T-helper 17 cell (primary cell): ENCODE measurements at regions not wholly inside any gene's neighbourhood (a gene's known extent, or its start where the extent isn't known, plus 50 kb on each side); places are given as distances from the start of the nearest gene placed in this dataset.

Source experiments
- ATAC-seq: fragments of 150-1000 bp; cut with Tn5 transposase; 2 replicates; pipeline ENCODE4 v1.10.0; 2021; ENCODE audit warnings: mild to moderate bottlenecking, moderate library complexity
- DNase-seq, 3 donors: peaks; one replicate each; pipeline versions ENCODE4 v3.0.0 to v3.0.0-alpha.2; 2020 to 2021
- H3K9me3 ChIP-seq: one replicate; pipeline ENCODE4 v1.7.0; 2013; ENCODE audit warnings: low read length, mild to moderate bottlenecking; ENCODE audit not compliant: control insufficient read depth, poor library complexity, severe bottlenecking
- H3K27ac Mint-ChIP-seq: one replicate; pipeline ENCODE4 v1.8.0; 2022; ENCODE audit warnings: mild to moderate bottlenecking, moderate library complexity, mixed read lengths
- H3K27me3 Mint-ChIP-seq: one replicate; pipeline ENCODE4 v1.8.0; 2022; ENCODE audit warnings: mixed read lengths
- H3K36me3 Mint-ChIP-seq: one replicate; pipeline ENCODE4 v1.8.0; 2022; ENCODE audit warnings: low read depth, mixed read lengths
- H3K4me1 Mint-ChIP-seq: one replicate; pipeline ENCODE4 v1.8.0; 2022; ENCODE audit warnings: mild to moderate bottlenecking, mixed read lengths
- H3K4me3 Mint-ChIP-seq: one replicate; pipeline ENCODE4 v1.8.0; 2022; ENCODE audit warnings: mild to moderate bottlenecking, moderate library complexity, mixed read lengths

DNA sequence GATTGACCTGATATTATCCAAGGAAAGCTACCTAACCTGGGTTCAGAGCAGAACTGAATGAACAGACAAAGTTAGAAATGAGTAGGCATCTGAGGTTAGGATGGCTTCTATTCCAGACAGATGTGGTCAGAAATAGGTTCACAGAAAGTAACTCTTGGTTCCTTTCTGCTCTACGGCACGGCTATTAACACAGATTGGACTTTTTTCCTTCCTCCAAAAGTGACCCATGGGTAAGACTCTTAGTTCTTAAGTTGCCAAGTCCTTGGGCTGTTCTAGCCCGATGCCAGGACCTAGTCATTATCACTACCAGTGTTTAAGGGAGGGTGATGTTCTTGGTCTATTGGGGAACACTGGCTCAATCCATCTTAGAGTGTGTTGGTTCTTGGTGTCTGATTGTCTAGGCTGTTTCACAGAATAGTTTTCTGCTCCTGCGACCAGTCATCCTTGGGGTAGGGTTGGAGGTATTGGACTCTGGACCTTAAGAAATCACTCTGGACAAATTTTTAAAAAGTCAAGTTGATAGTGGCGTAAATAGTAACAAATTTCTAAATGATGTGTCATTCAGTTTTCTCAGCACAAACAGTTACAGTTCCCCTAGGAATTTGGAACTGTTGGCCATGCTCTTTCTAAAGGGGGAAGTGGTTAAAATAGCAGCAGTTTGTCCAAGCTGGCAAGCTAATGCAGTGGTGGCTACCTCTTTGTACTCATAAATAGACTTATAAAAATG lies 60.1 kb upstream of the MYCBP2 start:
- Mint-ChIP-seq H3K27me3 (peaks cover 7% of the 10 kb centered on the region), H3K4me1 (peaks cover 13% of the 10 kb centered on the region), H3K36me3 (peaks cover 2% of the 10 kb centered on the region), H3K27ac (no peak overlapping the region), H3K4me3 (no peak overlapping the region)
- no peaks in the 10 kb centered on the region for H3K9me3 ChIP-seq
- DNase-seq = no peak
- no peak for ATAC-seq

- Mint-ChIP-seq H3K27ac (no peak overlapping the region), H3K4me1 (peaks cover 13% of the 10 kb centered on the region), H3K36me3 (peaks cover 2% of the 10 kb centered on the region), H3K27me3 (peaks cover 7% of the 10 kb centered on the region), H3K4me3 (no peak overlapping the region)
- no peak for DNase-seq
- ATAC-seq = no peak
- no peaks in the 10 kb centered on the region for H3K9me3 ChIP-seq
These were observed 59.2 kb upstream of the MYCBP2 start for GRCh38 chr13:77386046-77386445.

GRCh38 chr13:77384999-77385398 lies 58.1 kb upstream of the MYCBP2 start:
- peaks cover 7% of the 10 kb centered on the region for H3K27me3 Mint-ChIP-seq
- H3K4me1 Mint-ChIP-seq = peaks cover 9% of the 10 kb centered on the region
- peak overlapping the region; percentile 34 for H3K27ac Mint-ChIP-seq

DNA sequence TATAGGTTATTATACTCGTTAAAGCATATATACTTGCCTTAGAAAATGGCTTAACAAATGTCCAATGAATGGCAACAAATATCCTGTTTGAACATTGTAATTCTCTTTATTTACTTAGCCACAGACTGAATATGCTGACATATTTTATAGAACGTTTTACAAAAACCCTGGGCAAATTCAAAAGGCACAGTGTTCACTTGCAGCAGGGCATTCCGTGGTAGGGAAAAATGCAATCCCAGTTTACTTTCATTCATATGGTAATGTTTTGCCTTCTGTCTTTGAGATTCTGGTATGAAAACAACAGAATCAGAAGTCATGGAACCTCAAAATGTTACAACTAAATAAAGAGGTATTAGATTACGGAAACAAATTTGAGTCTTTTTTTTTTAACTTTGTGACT lies 56.2 kb upstream of the MYCBP2 start:
- Mint-ChIP-seq H3K27me3 (peaks cover 7% of the 10 kb centered on the region), H3K4me3 (no peak overlapping the region), H3K4me1 (peaks cover 2% of the 10 kb centered on the region), H3K27ac (no peak overlapping the region), H3K36me3 (no peaks in the 10 kb centered on the region)
- no peaks in the 10 kb centered on the region for H3K9me3 ChIP-seq
- ATAC-seq (no peak), DNase-seq (no peak)

More at GRCh38 chr13:77384999-77385398, 58.1 kb upstream of the MYCBP2 start:
- no peaks in the 10 kb centered on the region for H3K9me3 ChIP-seq
- DNase-seq (no peak), ATAC-seq (no peak)
- Mint-ChIP-seq H3K4me3 (no peak overlapping the region), H3K36me3 (no peaks in the 10 kb centered on the region)

DNA sequence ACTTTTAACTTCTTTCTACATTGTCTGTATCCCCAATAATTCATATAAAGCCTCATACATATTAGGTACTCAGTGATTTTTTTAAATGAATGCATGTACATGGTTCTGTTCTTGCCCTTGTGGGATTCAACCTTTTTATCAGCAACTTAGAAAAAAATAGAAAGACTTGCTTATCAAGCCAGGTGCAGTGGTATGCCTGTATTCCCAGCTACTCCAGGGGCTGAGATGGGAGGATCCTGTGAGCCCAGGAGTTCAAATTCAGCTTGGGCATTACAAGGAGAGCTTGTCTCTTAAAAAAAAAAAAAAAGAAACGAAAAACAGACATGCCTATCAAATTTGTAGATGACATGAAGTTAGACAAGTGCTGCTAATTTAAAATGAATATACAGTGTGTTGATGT lies 54.2 kb upstream of the MYCBP2 start:
- Mint-ChIP-seq H3K4me3 (no peak overlapping the region), H3K36me3 (no peaks in the 10 kb centered on the region), H3K27me3 (peaks cover 7% of the 10 kb centered on the region), H3K27ac (no peak overlapping the region), H3K4me1 (no peaks in the 10 kb centered on the region)
- no peak for DNase-seq
- no peaks in the 10 kb centered on the region for H3K9me3 ChIP-seq
- ATAC-seq = no peak

DNA sequence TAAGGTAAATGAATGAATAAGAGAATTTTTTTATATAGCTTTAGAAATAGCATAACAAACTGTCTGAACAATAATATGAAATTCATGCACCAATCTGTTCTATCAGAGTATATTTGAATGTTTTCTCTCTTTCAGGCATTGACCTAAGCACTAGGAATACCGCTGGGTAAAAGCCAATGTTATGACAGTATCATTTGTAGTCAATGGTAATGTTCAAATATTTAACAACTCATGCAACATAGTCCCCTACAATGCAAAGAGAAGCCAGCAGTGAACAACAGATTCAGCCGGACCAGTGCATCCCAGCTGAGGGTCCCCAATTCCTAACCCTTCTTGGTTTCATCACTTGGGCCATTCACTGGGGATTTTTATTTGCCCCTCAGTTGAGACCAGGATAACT lies 52.6 kb upstream of the MYCBP2 start:
- peaks cover 4% of the 10 kb centered on the region for H3K4me1 Mint-ChIP-seq
- H3K27ac Mint-ChIP-seq = no peak overlapping the region
- H3K36me3 Mint-ChIP-seq = no peaks in the 10 kb centered on the region
- H3K4me3 Mint-ChIP-seq = no peak overlapping the region
- DNase-seq (no peak), ATAC-seq (no peak)
- peaks cover 7% of the 10 kb centered on the region for H3K27me3 Mint-ChIP-seq
- no peaks in the 10 kb centered on the region for H3K9me3 ChIP-seq

- Mint-ChIP-seq H3K4me1 (peaks cover 4% of the 10 kb centered on the region), H3K27me3 (peaks cover 7% of the 10 kb centered on the region), H3K36me3 (no peaks in the 10 kb centered on the region), H3K4me3 (no peak overlapping the region), H3K27ac (no peak overlapping the region)
- H3K9me3 ChIP-seq = no peaks in the 10 kb centered on the region
- no peak for DNase-seq
- ATAC-seq = no peak
These were observed 51.8 kb upstream of the MYCBP2 start for GRCh38 chr13:77378662-77379061.

DNA sequence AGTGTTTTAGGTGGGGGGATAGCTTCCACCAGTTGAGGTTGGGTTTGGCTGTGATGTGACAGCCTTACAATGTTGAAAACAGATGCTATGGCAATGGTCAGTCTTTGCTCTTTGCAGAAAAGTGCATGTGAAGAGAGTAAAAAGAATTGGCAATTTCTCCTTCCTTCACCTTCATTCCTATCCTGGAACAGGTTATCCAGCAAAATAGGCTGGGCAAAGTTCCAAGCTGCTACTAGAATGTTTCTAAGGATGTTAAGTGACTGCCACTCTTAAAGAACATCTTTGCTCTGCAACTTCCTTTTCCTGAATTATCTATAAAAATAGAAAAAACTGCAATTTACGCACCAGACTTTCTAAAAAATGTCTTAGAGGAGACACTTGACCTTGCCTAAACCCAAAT lies 50.1 kb upstream of the MYCBP2 start:
- Mint-ChIP-seq H3K36me3 (no peaks in the 10 kb centered on the region), H3K4me3 (no peak overlapping the region), H3K27me3 (no peaks in the 10 kb centered on the region), H3K27ac (no peak overlapping the region), H3K4me1 (peaks cover 4% of the 10 kb centered on the region)
- no peaks in the 10 kb centered on the region for H3K9me3 ChIP-seq
- DNase-seq (no peak), ATAC-seq (no peak)
